HCT116 (cell line): ENCODE measurements at regions not wholly inside any gene's neighbourhood (a gene's known extent, or its start where the extent isn't known, plus 50 kb on each side); places are given as distances from the start of the nearest gene placed in this dataset.

Experiments
- ATAC-seq: fragments of 200-7000 bp; cut with Tn5 transposase; 2 replicates; pipeline ENCODE4 v1.9.1; 2020; ENCODE audit warnings: mild to moderate bottlenecking, moderate library complexity
- BruUV-seq: library from RNA; stranded (reverse); fragments of 400-500 nt; replicated peaks from 2 replicates; lab custom pipeline; 2021; lab: Mats Ljungman, UMichigan
- CTCF ChIA-PET: fragments of 300-600 bp; sonication (Branson Sonifier 250); formaldehyde crosslinking; loops from one replicate; lab custom pipeline; 2021; ENCODE audit warnings: antibody characterized with exemption; lab: Charles Lee
- POLR2A ChIA-PET: fragments of 300-600, 350-600 bp; sonication (Branson Sonifier 250); formaldehyde crosslinking; loops from one replicate; lab custom pipeline; 2021; ENCODE audit warnings: antibody characterized with exemption; lab: Charles Lee
- RAD21 ChIA-PET, 2 experiments: fragments of 300-600 bp; sonication (Branson Sonifier 250); formaldehyde crosslinking; loops; one replicate each; lab custom pipeline; 2023; ENCODE audit warnings: low total read pairs in 2 of 2; ENCODE audit not compliant: uncharacterized antibody in 2 of 2, unreplicated experiment in 2 of 2, low non-redundant PET in 1 of 2; lab: Charles Lee
- DNase-seq: peaks from one replicate; pipeline ENCODE4 v3.0.0-alpha.2; 2010; ENCODE audit warnings: low read depth, low spot score
- H2AFZ ChIP-seq: fragments of 200-600 bp; shearing (Covaris generic), sonication (generic); 2 replicates; pipeline ENCODE4 v1.6.1; 2017; ENCODE audit warnings: low read depth, mixed run types, mixed read lengths, antibody characterized with exemption, low read length; ENCODE audit not compliant: poor library complexity, severe bottlenecking
- H3K27ac ChIP-seq: 2 replicates; pipeline ENCODE4 v1.5.1; 2012; ENCODE audit warnings: low read depth, low read length
- H3K27me3 ChIP-seq: fragments of 200-600 bp; sonication (generic); 2 replicates; pipeline ENCODE4 v1.6.1; 2016; ENCODE audit warnings: mixed run types, low read length, mixed read lengths; ENCODE audit not compliant: insufficient read depth
- H3K36me3 ChIP-seq, 2 experiments: fragments of 200-500 bp in 1 of 2; fragments of 200-600 bp in 1 of 2; sonication (Bioruptor generic) in 1 of 2; sonication (generic) in 1 of 2; 2 replicates each; pipeline versions ENCODE4 v1.5.1 to v1.6.1; 2014 to 2016; ENCODE audit warnings: low read length in 2 of 2, inconsistent platforms in 1 of 2, mixed read lengths in 1 of 2, mixed run types in 1 of 2; ENCODE audit not compliant: insufficient read depth in 2 of 2, control insufficient read depth in 1 of 2
- H3K4me1 ChIP-seq, 2 experiments: fragments of 200-600 bp in 1 of 2; sonication (generic) in 1 of 2; 2 replicates each; pipeline versions ENCODE4 v1.5.1 to v1.6.1; 2012 to 2017; ENCODE audit warnings: low read length in 2 of 2, inconsistent platforms in 1 of 2, mild to moderate bottlenecking in 1 of 2, mixed read lengths in 1 of 2, mixed run types in 1 of 2, moderate library complexity in 1 of 2; ENCODE audit not compliant: insufficient read depth in 2 of 2, control insufficient read depth in 1 of 2
- H3K4me2 ChIP-seq: fragments of 200-600 bp; sonication (generic); 2 replicates; pipeline ENCODE4 v1.6.1; 2017; ENCODE audit warnings: mixed run types, low read length, mixed read lengths
- H3K4me3 ChIP-seq, 2 experiments: fragments of 200-600 bp in 1 of 2; sonication (generic) in 1 of 2; replicated peaks in 1 of 2; 2 replicates each; pipeline ENCODE4 v1.5.1; 2011 to 2016; ENCODE audit warnings: low read length in 2 of 2, control low read depth in 1 of 2, low read depth in 1 of 2, mild to moderate bottlenecking in 1 of 2, mixed read lengths in 1 of 2, mixed run types in 1 of 2
- H3K79me2 ChIP-seq: fragments of 200-600 bp; sonication (generic); 2 replicates; pipeline ENCODE4 v1.6.1; 2017; ENCODE audit warnings: mild to moderate bottlenecking, mixed run types, low read length, moderate library complexity, mixed read lengths; ENCODE audit not compliant: insufficient read depth
- H3K9ac ChIP-seq: fragments of 200-600 bp; sonication (generic); 2 replicates; pipeline ENCODE4 v1.6.1; 2016; ENCODE audit warnings: low read length, mixed read lengths
- H3K9me2 ChIP-seq: fragments of 200-600 bp; sonication (generic), shearing (Covaris generic); 2 replicates; pipeline ENCODE4 v1.6.1; 2017; ENCODE audit warnings: mixed run types, mild to moderate bottlenecking, moderate library complexity; ENCODE audit not compliant: insufficient read depth
- H3K9me3 ChIP-seq, 2 experiments: fragments of 200-500 bp in 1 of 2; fragments of 200-600 bp in 1 of 2; sonication (Bioruptor generic) in 1 of 2; sonication (generic) in 1 of 2; 2 replicates each; pipeline ENCODE4 v1.6.1; 2014 to 2017; ENCODE audit warnings: low read length in 2 of 2, mixed read lengths in 2 of 2, inconsistent platforms in 1 of 2, low read depth in 1 of 2, mild to moderate bottlenecking in 1 of 2, mixed run types in 1 of 2, moderate library complexity in 1 of 2; ENCODE audit not compliant: control insufficient read depth in 1 of 2, insufficient read depth in 1 of 2
- H4K20me1 ChIP-seq: fragments of 200-600 bp; sonication (generic), shearing (Covaris generic); 2 replicates; pipeline ENCODE4 v1.6.1; 2017; ENCODE audit warnings: mixed run types, mild to moderate bottlenecking, moderate library complexity; ENCODE audit not compliant: insufficient read depth
- ATF3 ChIP-seq: IDR thresholded peaks from 2 replicates; pipeline ENCODE4 v1.6.1; 2012
- EGR1 ChIP-seq: IDR thresholded peaks from 2 replicates; pipeline ENCODE4 v1.6.1; 2012; ENCODE audit warnings: low read depth
- ELF1 ChIP-seq: IDR thresholded peaks from 2 replicates; pipeline ENCODE4 v1.6.1; 2012; ENCODE audit warnings: low read depth, borderline replicate concordance
- EZH2 ChIP-seq: fragments of 200-600 bp; sonication (generic); IDR thresholded peaks from 2 replicates; pipeline ENCODE4 v1.6.1; 2017; ENCODE audit warnings: antibody characterized with exemption, mixed run types
- REST ChIP-seq: IDR thresholded peaks from 2 replicates; pipeline ENCODE4 v1.6.1; 2012; ENCODE audit warnings: low read depth
- SP1 ChIP-seq: IDR thresholded peaks from 2 replicates; pipeline ENCODE4 v1.6.1; 2012; ENCODE audit warnings: low read depth
- SRF ChIP-seq: IDR thresholded peaks from 2 replicates; pipeline ENCODE4 v1.6.1; 2012; ENCODE audit warnings: low read depth
- ZFX ChIP-seq: fragments of 450-650 bp; IDR thresholded peaks from 2 replicates; pipeline ENCODE4 v1.6.1; 2017
- ZNF274 ChIP-seq: fragments of 200-500 bp; sonication (Bioruptor generic); IDR thresholded peaks from 2 replicates; pipeline ENCODE4 v1.6.1; 2014; ENCODE audit warnings: mild to moderate bottlenecking, low read depth, low read length, inconsistent platforms
- intact Hi-C: fragments of 100-400 bp; cut with micrococcal nuclease; formaldehyde crosslinking; loops from 2 replicates; pipeline ENCODE4 v1.10.0; 2022
- TF ChIP-seq, protein P1 (sequence below): IDR thresholded peaks from 2 replicates; pipeline ENCODE4 v1.6.1; 2012

DNA sequence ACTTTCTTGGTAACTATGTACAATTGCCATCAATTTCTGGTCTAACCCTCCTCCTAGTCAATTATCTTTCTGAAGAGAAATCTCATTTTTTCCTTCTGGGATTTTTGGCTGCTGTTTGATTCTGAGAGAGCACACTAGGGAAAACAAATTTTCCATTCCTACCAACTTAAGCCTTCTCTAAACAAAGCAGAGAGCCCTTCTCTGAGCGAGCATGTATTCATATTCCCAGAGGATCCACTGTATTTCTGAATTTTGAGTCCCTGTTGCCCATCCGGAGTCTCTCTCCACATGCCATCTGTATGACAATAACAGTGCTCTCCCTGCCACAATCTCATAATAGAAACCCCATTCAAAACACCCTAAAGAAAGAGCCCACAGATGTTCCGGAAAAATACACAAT lies 78.5 kb downstream of the MAIP1 start (continued):
- TF ChIP-seq, protein P1, sequence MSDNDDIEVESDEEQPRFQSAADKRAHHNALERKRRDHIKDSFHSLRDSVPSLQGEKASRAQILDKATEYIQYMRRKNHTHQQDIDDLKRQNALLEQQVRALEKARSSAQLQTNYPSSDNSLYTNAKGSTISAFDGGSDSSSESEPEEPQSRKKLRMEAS, result no peak

DNA sequence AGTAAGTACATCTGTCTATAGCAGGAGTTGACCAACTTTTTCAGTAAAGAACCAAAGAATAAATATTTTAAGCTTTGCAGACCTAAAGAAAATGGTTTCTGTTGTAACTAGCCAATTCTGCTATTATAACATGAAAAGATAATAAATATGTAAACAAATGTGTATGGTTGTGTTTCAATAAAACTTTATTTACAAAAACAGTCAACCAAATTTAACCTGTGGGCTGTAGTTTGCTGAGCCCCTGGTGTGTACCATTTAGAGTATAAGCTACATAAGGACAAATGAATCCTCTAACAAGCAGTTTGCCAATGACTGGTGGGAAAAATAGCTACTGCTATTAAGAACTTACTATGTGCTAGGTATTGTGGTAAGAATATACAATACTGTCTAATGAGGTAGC lies 79.4 kb downstream of the MAIP1 start:
- ATAC-seq (no peak), DNase-seq (no peak)
- ChIA-PET POLR2A (no interaction called here), CTCF (no interaction called here), RAD21 (no interaction called here)
- Histone ChIP-seq H3K4me1 (no peaks in the 10 kb centered on the region), H2AFZ (no peak overlapping the region), H3K36me3 (no peaks in the 10 kb centered on the region), H3K27ac (no peak overlapping the region), H3K9ac (no peak overlapping the region), H4K20me1 (no peaks in the 10 kb centered on the region), H3K9me2 (no peaks in the 10 kb centered on the region), H3K4me3 (no peak overlapping the region), H3K4me2 (no peak overlapping the region), H3K9me3 (no peaks in the 10 kb centered on the region), H3K27me3 (no peaks in the 10 kb centered on the region), H3K79me2 (no peaks in the 10 kb centered on the region)
- intact Hi-C loops, result no loop called here
- no TSS peak for BruUV-seq
- TF ChIP-seq SRF (no peak), ATF3 (no peak), EZH2 (no peak), SP1 (no peak), ZNF274 (no peak), ZFX (no peak), REST (no peak), ELF1 (no peak), EGR1 (no peak)
- TF ChIP-seq, protein P1, result no peak
- TF ChIP-seq, all 23 proteins: peak for 0
